Right kidney (tissue), 1 donor: ENCODE measurements at regions not wholly inside any gene's neighbourhood (a gene's known extent, or its start where the extent isn't known, plus 50 kb on each side); places are given as distances from the start of the nearest gene placed in this dataset.

Experiments used
- DNase-seq: peaks from one replicate; pipeline ENCODE4 v3.0.0-alpha.2; 2016

DNA sequence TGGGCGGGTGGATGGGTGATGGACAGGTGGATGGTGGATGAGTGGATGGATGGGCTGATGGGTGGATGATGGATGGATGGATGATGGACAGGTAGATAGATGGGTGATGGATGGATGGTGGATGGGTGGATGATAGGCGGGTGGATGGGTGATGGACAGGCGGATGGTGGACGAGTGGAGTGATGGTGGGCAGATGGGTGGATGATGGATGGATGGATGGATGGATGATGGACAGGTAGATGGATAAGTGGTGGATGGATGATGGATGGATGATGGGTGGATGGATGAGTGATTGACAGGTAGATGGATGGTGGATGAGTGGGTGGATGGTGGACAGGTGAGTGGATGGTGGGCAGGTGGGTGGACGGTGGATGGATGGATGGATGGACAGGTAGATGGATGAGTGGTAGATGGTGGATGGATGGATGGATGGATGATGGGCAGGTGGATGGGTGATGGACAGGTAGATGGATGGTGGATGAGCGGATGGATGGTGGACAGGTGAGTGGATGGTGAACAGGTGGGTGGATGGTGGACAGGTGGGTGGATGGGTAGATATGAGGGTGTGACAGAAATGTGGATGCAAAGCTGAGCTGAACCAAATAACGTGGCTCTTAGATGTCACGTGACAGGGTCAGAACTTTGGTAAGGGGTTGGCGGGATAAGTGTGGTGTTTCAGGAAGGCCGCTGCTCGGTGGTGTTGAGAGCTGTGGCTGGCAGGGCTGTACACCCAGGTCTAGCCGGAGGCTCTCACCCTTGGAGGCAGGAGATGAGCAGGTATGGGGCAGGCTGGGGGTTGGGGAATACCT is 234.3 kb upstream of the CIBAR2 start:
- DNase-seq = no peak

- DNase-seq = no peak
Measured at GRCh38 chr16:85347213-85347591, 234.9 kb upstream of the CIBAR2 start.

- DNase-seq = no peak
Measured at GRCh38 chr16:85348065-85348840, 236.0 kb upstream of the CIBAR2 start.

DNA sequence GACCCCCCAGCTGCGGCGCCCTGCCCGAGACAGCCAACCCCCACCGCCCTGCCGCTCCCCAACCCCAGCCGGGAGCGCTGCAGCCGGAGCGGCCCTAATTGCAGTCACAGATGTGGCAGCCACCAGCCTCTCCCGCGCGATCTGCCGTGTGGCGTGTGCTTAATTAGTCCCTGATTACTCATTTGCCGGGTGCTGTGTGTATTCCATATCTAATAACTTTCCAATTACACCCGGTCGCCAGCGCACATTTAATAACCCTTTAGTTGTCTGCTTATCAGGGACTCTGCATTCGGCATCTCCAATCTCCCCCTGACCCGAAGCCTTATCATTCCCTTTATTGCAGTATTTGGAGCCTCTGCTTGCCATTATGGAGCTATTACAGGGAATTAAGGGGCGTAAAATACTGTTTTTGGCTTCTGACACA is 236.7 kb upstream of the CIBAR2 start:
- no peak for DNase-seq

GRCh38 chr16:85349365-85350145 is 237.3 kb upstream of the CIBAR2 start:
- DNase-seq = no peak

DNA sequence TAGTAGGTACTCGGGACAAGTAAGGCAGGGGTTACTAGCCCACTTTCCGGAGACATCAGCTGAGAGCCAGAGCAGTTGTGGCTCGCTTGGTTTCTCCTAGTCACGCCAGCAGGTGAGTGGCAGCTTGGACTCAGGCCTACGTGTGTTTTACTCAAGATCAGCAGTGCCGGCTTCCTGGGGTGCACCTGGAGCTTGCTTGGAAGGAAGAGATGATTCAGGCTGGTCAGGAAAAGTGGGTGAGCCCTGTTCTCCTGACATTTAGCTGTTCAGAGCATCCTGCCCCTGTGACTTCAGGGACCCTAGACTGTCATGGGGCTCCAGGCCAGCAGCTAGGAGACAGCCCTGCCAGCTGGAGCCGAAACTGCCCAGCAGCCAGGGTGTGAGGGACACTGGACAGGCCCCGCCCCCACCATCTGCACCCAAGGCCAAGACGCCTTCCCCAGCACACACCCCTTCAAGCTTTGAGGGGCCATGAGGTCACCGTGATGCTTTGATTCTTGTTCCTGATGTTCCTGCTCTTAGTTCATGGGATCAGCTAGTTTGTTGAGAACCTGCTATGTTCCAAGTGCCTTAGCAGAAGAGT is 238.0 kb upstream of the CIBAR2 start:
- no peak for DNase-seq

DNA sequence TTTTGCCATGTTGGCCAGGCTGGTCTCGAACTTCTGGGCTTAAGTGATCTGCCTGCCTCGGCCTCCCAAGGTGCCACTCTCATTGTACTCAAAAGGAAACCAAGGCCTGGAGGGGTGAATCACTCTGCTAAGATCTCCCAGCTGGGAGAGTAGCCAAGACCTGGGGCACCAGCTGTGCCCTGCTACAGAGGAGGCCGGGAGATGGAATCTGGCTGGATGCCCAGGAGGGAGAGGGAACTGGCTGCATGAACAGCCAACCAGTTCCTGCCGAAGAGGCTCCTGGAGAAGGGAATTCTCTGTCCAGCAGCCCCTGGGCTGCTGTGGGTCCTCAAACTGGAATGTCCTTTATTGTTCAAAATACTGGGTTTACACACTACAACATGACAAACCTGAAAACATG is 238.7 kb upstream of the CIBAR2 start:
- no peak for DNase-seq

GRCh38 chr16:85353013-85353412 is 240.7 kb upstream of the CIBAR2 start:
- DNase-seq = no peak

DNA sequence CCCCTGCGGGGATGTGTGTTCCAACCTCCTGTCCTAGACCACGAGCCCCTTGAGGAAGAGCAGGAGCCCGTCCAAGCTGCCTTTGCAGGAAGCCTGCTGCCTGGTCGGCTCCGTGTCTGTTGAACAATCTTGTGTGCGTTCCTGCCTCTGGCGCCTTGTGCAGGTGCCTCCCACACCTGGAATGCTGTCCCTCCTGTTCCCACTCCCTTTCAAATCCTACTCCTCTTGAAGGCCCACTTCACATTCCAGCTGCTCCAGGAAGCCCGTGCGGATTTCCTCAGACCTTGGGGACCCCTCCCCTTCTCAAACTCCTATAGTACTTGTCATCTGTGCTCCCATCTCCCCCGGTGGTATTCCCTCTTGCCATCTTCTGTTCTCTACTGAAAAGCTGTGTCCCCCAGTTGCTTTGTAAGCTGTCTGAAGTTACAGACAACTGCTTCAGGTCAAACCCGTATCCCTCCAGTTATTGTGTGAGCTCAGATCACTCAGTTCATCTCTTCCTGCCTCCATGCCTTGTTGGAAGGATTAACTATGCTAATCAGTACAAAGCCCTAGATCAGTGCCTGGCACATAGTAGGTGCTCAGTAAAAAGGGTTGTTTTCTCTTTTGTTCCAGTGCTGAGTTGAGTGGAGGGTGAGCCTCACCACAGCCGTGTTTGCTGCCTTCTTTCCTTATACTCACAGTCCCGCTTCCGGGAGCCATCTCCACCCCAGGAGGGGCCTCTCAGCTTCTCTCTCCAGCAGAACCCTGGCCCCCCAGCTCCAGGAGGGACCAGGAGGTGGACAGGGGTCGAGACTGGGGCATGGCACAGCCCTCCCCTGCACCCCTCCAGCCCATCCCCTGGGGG is 241.8 kb upstream of the CIBAR2 start:
- peak; percentile 42 for DNase-seq

DNA sequence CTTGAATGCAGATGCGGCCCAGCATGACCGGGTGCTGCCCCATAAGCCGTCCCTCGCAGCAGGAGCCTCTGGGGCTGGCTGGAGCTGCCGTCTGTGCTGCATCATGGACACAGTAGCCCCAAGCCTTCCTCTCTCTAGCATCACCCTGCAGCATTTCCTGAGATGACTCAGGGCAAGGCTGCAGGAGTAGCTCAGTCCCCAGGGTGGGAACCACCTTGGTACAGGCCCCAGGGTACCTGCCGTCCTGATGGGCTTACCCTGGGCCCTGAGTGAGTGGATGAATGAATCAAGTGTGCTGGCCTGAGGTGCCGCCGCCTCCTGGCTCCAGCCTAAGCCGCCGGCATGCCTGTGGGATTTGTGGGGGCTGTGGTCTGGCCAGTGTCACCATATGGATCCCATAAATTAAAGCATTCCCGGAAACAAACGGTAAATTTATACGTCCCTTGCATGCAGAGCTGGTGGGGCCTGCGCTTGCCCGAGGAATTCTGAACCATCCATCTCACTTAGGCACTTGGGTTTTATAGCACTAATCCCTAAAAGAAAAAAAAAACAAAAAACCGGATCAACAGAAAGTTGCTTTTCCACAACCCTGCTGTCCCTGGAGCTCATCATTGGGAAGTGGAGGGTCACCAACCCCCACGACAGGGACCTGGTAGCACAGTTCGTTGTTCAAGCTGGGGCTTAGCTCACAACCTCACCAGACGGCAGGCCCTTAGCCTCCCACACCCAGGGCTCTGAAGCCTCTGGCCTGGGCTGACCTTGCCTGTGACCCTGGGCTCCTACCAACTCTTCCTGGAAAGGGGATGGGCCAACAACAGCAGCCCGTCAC is 242.6 kb upstream of the CIBAR2 start:
- peak; percentile 80 for DNase-seq

- DNase-seq = no peak
Measured at GRCh38 chr16:85355515-85355837, 243.2 kb upstream of the CIBAR2 start.

GRCh38 chr16:85356157-85356556 is 243.9 kb upstream of the CIBAR2 start:
- DNase-seq = no peak

GRCh38 chr16:85357323-85357722 is 245.1 kb upstream of the CIBAR2 start:
- no peak for DNase-seq

GRCh38 chr16:85357924-85358505 is 245.7 kb upstream of the CIBAR2 start:
- DNase-seq = no peak

DNA sequence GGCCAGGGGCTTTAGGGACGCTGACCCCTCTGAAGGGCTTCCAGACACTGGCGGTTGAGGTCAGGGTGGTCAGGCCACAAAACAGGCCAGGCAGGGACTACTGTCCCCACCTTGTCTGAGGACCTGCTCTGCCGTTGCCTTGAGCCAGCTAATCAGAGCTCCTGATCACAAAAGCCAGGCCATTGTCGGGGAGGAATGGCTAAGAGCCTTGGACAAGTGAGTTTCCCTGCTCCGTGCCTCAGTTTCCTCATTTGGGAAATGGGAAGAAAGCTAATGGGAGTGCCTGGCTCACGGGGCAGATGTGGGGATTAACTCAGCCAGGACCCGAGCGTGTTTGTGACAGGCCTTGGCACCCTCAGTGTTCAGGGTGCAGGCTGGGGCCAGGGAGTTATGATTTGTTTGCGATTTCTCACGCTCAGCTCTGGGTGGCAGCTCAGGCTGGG is 246.5 kb upstream of the CIBAR2 start:
- no peak for DNase-seq

GRCh38 chr16:85359147-85359822 is 247.0 kb upstream of the CIBAR2 start:
- no peak for DNase-seq

DNA sequence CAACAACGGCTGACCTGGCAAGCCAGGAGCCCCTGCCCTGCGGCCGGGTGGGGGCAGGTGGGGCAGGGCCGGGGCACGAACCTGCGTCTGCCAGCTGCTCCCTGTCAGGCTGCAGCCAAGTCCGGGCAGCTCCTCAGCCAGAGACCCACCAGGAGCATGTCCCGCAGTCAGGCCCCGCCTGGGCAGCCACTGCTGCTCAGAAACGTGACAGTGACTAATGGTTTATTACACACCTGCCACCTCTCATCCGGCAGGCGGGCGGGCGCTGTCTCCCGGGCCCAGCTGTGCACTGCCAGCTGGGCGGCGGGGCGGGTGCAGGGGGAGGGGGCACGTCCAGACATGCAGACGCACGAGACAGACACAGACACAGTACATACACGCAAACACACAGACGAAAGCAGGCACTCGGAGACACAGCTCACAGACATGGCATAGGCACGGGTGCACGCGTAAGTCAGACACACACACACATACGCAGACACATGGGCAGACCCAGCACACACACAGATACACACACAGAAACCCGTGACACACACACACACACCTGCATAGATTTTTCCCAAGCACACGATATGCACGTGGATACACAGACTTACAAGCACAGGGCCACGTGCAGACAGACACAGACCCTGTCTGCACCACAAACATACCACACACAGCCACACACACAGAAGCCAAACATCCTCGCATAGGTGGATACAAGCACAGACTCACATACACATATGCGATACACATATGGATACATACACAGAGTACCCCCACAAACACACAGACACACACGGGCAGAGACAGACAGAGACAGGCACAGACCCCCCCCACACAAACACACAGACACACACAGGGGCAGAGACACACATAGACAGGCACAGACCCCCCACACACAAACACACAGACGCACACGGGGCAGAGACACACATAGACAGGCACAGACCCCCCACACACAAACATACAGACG is 248.3 kb upstream of the CIBAR2 start:
- DNase-seq = peak; percentile 43

DNA sequence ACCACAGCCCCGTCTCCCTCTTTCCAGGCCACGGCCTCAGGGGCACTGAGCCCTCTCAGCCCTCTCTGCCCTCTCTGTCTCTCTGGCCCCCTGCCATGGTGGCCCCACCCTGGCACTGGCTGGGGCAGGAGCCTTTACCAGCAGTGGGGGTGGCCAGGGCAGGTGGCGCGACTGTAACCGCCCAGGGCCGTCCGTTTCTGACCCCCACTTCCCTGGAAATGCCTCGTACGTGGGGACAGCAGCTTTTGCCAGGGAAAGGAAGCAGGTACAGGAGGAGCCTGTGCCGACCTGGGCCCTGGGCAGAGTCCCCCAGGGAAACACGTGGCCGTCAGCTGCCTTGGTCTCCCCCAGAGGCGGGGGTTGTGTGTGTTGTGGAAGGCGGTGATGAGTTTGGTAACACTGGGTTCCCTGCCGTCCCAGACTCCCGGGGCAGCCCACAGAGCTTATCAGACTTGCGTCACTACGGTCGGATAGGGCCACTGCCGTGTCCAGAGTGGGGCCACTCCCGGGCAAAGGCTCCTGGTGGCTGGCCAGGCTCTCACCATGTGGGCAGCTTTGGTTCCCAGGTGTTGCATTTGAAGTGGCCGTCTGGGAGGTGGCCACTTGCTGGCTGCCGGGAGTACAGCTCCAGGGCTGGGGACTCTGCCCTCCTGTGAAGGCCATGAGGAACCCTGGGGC is 249.3 kb upstream of the CIBAR2 start:
- no peak for DNase-seq
